ENCODE measurements at regions not wholly inside any gene's neighbourhood (a gene's known extent, or its start where the extent isn't known, plus 50 kb on each side); places are given as distances from the start of the nearest gene placed in this dataset.

DNA sequence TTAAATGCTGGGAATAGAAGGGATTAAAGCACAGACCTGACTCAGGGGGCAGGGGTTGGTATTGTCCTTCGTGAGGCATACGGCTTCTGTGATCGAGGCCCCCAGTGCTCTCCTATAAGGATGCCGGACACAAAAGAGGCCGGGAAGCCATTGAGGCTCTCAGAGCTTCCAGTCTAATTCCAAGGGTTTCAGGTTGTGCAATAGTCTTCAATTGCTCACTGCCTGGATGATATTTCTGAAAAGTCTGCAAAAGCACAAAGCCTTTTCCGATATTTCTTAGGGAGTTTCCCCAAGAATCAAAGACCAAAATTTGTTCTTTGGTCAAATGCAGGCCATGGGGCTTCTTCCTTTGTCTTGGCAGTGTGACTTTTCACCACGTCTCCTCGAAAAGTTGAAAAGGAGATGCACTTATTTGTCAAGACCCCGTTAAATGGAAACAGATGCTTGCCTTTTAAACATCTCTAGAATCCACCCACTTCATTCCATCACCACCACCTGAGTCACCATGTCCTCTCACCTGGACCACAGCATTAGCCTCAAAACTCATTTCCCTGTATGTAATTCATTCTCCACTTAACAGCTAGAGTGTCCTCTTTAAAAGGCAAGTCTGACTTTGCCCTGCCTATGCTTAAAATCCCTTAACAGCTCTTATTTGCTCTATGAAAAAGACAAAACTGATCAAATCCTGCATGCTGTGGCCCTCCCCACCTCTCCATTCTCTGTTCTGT, 134.8 kb upstream of the NAMPT start:
- no peak for DNase-seq (ENCODE audit: low read depth)

DNA sequence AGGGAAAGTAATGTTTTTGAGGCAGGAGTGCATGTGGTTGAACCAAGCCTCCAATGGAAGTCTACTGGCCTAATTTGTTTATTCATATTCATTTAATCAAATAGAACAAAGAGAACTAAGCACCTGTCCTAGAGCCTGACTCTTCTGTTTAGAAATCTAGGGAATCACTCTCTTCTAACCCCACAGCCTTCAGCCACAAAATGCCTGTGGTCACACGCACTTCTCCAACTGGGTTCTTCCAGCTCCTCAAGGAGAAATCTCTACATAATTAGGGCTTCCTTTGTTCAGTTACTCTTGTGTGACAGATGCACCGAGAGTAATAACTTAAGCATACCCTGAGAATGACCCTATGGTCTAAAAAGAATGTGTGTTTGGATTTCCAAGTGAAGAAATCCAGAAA, 133.7 kb upstream of the NAMPT start:
- peak; percentile 80 for DNase-seq (ENCODE audit: low read depth)

DNA sequence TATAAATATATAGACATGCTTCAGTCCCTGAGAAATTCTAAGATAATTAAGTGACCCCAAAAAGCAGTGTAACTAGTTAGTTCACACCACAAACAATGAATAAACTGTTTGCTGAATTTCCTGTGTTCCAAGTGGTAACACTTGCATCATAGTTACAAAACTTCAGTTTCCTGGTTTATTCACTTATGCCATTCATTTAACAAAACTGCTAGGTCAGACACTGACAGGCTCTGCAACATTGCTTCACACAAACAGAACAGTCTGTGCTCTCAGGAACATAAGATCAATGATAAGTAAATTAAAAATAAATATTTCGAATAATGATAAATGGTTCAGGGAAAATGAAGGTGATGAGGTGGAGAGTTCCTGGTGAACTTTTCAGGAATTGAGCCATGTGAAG, 133.3 kb upstream of the NAMPT start:
- DNase-seq (ENCODE audit: low read depth), result no peak

- DNase-seq (ENCODE audit: low read depth), result peak; percentile 10
Measured at GRCh38 chr7:106417273-106417902, 132.6 kb upstream of the NAMPT start.

- DNase-seq (ENCODE audit: low read depth), result no peak
Measured at GRCh38 chr7:106416430-106416829, 131.6 kb upstream of the NAMPT start.

DNA sequence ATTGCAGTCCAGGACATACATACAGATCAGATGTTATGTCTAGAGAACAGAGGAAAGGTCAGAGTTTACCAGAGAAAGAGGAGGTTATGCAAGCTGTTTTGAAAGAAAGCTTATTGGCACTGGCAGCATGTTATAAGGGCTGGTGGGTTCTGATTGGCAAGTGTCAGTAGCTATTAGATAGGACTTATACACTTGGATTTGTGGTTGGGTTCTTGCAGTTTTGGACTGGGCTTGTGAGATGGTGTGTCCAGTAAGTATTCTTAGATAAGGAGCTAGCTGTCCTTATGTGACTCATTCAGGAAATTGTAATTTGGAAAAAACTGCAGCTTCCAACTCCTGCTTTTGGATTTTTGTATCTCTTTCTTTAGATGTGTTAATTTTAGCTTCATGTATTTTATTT, 130.7 kb upstream of the NAMPT start:
- DNase-seq (ENCODE audit: low read depth), result peak; percentile 32

DNA sequence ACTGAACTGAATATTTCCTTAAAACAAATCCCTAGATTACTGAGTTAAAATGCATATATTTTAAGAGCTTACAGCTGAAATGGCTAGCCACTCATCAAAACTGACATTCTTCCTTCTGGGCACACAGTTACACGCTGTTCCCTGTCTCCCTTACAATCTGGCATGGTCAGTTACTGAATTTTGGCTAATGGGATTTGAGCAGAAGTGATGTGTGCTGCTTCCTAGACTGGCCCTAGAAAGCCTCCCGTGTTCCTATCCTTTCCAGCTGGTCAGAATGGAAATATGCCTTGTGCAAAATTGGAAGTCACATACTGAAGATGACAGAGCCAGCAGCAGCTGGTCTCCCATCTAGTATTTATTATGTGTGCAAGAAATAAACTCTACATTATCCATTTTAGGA, 128.7 kb upstream of the NAMPT start:
- DNase-seq (ENCODE audit: low read depth), result no peak

- no peak for DNase-seq (ENCODE audit: low read depth)
Measured at GRCh38 chr7:106405697-106406141, 120.9 kb upstream of the NAMPT start.

DNA sequence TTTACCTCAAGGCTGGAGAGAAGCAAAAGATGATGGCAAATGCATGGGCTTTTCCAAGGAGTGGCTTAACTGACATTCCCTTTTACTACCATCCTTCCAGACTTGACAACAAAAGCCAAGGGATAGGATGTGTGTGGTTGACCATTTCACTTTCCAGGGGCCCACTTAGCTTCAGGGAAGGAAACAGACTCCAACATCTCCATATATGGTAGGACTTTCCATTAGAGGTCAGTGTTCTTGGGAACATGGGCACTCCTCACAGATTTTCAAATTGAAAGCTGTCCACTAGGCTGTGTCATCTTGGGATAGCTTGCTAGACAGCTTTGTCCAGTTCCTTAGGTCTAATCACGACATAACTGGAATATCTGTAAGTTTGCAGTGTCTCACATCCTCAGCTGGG, 118.1 kb upstream of the NAMPT start:
- no peak for DNase-seq (ENCODE audit: low read depth)

DNA sequence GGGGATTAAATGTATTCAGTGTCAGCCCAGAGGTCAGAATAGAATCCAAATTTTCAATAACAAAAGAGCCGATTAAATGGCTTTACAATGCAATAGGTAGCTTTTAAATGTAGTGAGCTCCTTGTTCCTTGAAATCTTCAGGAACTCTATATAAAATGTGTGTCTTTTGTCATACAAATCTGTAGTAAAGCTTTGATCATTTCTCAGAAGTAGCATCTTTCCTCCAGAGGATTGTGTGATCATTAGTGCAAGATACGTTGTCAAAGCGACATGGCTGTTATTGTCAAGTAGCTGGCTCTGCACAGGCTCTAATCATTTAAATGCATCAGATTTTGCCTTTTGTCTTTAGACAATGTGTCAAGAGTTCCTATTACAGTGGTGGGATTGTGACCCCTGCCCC, 116.1 kb upstream of the NAMPT start:
- DNase-seq (ENCODE audit: low read depth), result no peak

GRCh38 chr7:106398786-106399185, 114.0 kb upstream of the NAMPT start:
- no peak for DNase-seq (ENCODE audit: low read depth)

GRCh38 chr7:106397994-106398393, 113.2 kb upstream of the NAMPT start:
- no peak for DNase-seq (ENCODE audit: low read depth)

GRCh38 chr7:106394526-106394925, 109.7 kb upstream of the NAMPT start:
- DNase-seq (ENCODE audit: low read depth), result no peak

DNA sequence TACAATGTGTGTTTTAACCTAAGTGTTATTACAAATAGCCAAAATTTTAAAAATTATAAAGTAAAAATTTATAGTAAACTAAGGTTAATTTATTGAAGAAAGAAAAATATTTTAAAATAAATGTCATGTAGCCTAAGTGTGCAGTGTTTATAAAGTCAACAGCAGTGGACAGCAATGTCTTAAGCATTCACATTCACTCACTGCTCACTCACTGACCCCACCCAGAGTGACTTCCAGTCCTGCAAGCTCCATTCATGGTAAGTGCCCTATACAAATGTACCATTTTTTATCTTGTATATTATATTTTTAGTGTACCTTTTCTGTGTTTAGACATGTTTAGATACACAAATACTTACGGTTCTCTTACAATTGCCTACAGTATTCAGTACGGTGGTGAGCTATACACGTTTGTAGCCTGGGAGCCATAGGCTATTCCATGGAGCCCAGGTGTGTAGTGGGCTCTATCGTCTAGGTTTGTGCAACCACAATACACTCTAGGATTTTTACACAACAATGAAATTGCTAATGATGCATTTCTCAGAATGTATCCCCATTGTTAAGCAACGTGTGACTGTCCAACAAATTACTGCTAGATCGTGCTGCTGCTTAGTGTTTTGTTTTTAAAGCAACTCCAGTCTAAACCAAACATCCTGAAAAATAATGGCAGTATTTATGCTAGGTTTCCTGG, 108.9 kb upstream of the NAMPT start:
- no peak for DNase-seq (ENCODE audit: low read depth)

- no peak for DNase-seq (ENCODE audit: low read depth)
Measured at GRCh38 chr7:106392590-106392989, 107.8 kb upstream of the NAMPT start.

DNA sequence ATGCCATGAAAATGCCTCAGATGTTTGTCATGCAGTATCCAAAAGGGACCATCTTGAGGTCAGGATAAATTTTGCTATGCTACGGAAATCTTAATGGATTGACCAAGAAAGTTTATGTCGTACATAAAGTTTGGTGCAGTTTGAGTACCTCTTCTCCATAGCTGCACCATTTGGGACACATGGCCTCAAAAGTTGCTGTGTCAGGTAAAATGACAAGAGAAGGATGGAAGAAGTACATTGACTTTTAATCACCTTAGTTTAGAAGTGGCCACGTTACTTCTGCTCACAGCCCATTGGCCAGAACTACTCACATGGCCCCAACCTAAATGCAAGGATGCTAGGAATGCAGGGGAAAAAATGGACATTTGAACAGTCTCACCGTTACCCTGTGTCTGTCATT, 107.4 kb upstream of the NAMPT start:
- no peak for DNase-seq (ENCODE audit: low read depth)

GRCh38 chr7:106386958-106387357, 102.2 kb upstream of the NAMPT start:
- no peak for DNase-seq (ENCODE audit: low read depth)

DNA sequence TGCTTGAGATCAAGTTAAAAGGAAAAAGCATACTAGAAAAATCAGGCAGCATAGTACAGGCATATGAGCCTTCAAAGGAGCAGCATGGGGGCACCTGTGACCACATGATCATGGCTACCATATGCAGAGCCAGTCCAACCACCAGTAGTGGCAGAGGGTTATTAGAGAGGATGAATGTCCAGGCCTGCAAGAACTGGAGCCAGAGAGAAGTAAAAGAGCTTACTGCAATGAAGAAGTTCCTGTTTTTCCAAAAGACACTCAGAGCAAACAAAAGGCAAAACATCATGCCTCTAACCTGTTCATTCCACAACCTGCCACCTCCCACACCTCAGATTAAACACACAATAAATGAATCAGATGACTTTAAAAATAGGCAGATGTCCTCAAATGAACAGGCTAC, 99.6 kb upstream of the NAMPT start:
- DNase-seq (ENCODE audit: low read depth), result no peak

DNA sequence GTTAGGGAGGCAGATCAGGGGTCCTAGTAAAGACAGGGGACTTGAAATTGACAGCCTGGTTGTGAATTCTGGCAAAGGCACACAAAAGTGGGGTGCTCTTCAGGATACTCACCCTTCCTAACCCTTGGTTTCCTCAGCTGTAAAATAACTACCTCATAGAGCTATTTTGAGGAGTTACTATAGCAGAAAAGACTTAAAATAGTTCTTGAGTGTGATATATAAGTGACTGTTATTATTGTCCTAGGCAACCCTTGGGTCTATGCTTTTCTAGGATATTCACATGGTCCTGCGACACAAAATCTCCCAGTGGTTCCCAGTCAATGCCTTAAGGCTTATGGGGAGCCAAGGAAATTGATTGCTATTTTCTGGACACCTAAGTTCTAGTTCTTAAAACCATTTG, 98.1 kb upstream of the NAMPT start:
- DNase-seq (ENCODE audit: low read depth), result no peak

- no peak for DNase-seq (ENCODE audit: low read depth)
Measured at GRCh38 chr7:106382129-106382528, 97.3 kb upstream of the NAMPT start.

DNA sequence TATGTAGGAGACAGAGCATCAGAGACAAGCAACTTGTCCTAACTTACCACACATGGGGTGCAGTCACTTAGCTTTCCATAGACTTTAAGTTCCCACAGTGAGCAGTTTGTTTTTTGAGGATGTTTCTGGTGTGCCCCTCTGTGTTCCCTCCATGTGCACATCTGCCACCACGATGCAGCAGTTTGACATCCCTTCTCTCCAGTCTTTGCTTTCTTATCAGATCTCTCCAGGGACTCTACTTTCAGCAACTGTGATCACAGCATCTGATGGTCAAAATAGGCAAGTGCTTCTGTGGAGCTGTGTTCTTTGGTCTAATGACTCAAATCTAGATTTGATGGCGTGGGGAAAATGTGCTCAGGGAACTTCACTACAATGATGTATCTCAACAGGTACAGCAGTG, 96.5 kb upstream of the NAMPT start:
- DNase-seq (ENCODE audit: low read depth), result no peak

GRCh38 chr7:106377847-106378361, 93.1 kb upstream of the NAMPT start:
- DNase-seq (ENCODE audit: low read depth), result no peak

Measured in EH (cell line).